SJCRH30 (cell line): ENCODE measurements at regions not wholly inside any gene's neighbourhood (a gene's known extent, or its start where the extent isn't known, plus 50 kb on each side); places are given as distances from the start of the nearest gene placed in this dataset.

Experiments used
- DNase-seq, 2 experiments: peaks; one replicate each; pipeline ENCODE4 v3.0.0-alpha.2; 2015 to 2020
- H3K27ac ChIP-seq: fragments of 250-450 bp; sonication (Bioruptor Pico); 2 replicates; pipeline ENCODE4 v1.5.1; 2020; ENCODE audit warnings: mild to moderate bottlenecking, moderate library complexity
- H3K27me3 ChIP-seq: fragments of 250-450 bp; sonication (Bioruptor Pico); 2 replicates; pipeline ENCODE4 v1.5.1; 2020; ENCODE audit warnings: mild to moderate bottlenecking, moderate library complexity
- H3K36me3 ChIP-seq: fragments of 250-450 bp; sonication (Bioruptor Pico); 2 replicates; pipeline ENCODE4 v1.5.1; 2020; ENCODE audit warnings: mild to moderate bottlenecking, moderate library complexity
- H3K4me1 ChIP-seq: fragments of 250-450 bp; sonication (Bioruptor Pico); 2 replicates; pipeline ENCODE4 v1.5.1; 2020; ENCODE audit warnings: mild to moderate bottlenecking, moderate library complexity
- H3K4me3 ChIP-seq: fragments of 250-450 bp; sonication (Bioruptor Pico); 2 replicates; pipeline ENCODE4 v1.5.1; 2020; ENCODE audit warnings: mild to moderate bottlenecking, moderate library complexity
- H3K9me3 ChIP-seq: fragments of 250-450 bp; sonication (Bioruptor Pico); replicated peaks from 2 replicates; pipeline ENCODE4 v1.5.1; 2020; ENCODE audit warnings: mild to moderate bottlenecking, moderate library complexity

DNA sequence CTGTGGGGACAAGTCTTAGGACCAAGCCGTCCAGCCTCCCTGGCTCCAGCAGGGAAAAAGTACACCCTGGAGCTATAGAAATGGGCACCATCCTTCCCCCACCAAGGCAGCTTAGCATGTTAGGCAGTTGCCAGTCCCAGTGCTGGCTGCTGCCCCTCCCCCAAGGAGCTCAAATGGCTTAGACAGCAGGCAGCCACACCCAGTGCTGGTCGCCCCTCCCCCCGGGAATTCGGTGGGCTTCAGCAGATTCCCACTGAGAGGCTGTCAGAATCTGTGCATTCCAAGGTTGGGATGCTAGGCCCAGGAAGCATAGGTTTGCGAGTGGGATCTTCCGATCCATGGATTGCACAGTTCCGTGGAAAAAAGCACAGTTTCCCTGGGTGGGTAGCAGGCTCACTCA is 105.2 kb upstream of the ITGA1 start:
- H3K9me3 ChIP-seq: no peaks in the 10 kb centered on the region
- DNase-seq: no peak
- no peaks in the 10 kb centered on the region for H3K4me1 ChIP-seq
- no peaks in the 10 kb centered on the region for H3K36me3 ChIP-seq
- H3K27me3 ChIP-seq: no peaks in the 10 kb centered on the region; the same call in 1 of the 2 replicates
- H3K4me3 ChIP-seq: no peak overlapping the region
- H3K27ac ChIP-seq: no peak overlapping the region

DNA sequence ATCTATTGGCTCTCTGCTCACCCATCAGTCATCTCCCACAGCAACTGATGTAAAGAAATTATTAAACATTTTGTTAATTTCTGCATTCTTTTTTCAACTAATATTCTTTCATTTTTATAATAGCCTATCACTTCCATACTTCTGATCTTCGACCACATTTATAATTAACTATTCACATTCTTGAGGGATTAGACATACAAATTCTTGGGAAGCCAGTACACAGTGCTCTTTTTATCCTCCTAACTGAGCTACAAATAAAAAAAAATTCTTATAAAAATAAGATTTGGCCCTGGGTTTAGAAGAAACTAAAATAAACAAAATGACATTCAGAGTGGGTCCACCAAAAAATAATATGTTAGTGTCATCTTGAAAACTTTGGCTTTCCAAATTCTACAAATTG is 103.7 kb upstream of the ITGA1 start:
- no peaks in the 10 kb centered on the region for H3K9me3 ChIP-seq
- no peak for DNase-seq
- H3K4me3 ChIP-seq: no peak overlapping the region
- H3K4me1 ChIP-seq: no peaks in the 10 kb centered on the region
- no peaks in the 10 kb centered on the region for H3K36me3 ChIP-seq
- no peaks in the 10 kb centered on the region; the same call in 1 of the 2 replicates for H3K27me3 ChIP-seq
- no peak overlapping the region for H3K27ac ChIP-seq

DNA sequence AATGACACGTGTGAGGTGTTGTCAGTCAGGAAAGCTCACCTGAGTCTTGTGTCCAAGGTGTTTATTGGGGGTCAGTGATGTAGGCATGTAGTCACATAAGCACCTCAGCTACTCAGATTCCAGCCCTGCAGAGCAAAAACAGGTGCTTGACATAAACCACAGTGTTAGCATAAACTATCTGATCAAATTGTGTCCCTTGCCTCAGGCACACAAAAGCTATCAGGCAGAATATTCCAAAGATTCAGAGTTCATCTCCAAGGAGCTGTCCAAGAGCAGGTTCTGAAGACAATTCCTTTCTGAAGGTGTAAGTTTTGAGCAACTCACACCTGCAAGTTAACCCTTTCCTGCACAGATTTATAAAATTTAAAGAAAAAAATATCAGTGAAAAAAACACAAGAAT is 102.2 kb upstream of the ITGA1 start:
- peak in 1 of 2 experiments; percentile 24 for DNase-seq

DNA sequence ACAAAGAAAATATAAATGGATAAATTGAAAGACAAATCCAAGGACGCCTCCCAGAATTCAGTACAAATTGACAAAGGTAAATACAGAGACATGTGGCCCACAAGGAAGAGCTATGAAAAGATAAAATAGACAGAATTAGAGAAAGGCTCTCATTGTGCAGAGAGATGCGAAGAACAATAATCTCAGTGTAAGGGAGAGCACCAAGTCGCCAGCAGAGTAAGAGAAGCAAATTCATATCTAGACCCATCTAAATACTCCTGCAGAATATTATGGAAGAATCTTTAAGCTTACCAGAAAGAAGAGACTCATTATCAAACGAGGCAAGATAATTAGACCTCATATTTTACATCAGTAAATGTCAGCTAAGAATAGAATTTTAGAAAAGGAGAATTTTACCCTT is 101.7 kb upstream of the ITGA1 start:
- Histone ChIP-seq H3K27ac (no peak overlapping the region), H3K27me3 (no peaks in the 10 kb centered on the region; the same call in 1 of the 2 replicates), H3K4me3 (no peak overlapping the region), H3K4me1 (peaks cover under 1% of the 10 kb centered on the region), H3K36me3 (no peaks in the 10 kb centered on the region), H3K9me3 (no peaks in the 10 kb centered on the region)
- DNase-seq: no peak

More for the DNA sequence above, 102.2 kb upstream of the ITGA1 start:
- Histone ChIP-seq H3K36me3 (no peaks in the 10 kb centered on the region), H3K27ac (no peak overlapping the region), H3K4me3 (no peak overlapping the region), H3K4me1 (no peaks in the 10 kb centered on the region; the same call in 1 of the 2 replicates), H3K9me3 (no peaks in the 10 kb centered on the region), H3K27me3 (no peaks in the 10 kb centered on the region; the same call in 1 of the 2 replicates)

GRCh38 chr5:52690236-52690768 is 97.4 kb upstream of the ITGA1 start:
- no peaks in the 10 kb centered on the region; the same call in 1 of the 2 replicates for H3K27me3 ChIP-seq
- H3K27ac ChIP-seq: no peak overlapping the region
- peaks cover 17% of the 10 kb centered on the region for H3K4me1 ChIP-seq
- H3K36me3 ChIP-seq: no peaks in the 10 kb centered on the region
- DNase-seq: no peak
- no peaks in the 10 kb centered on the region for H3K9me3 ChIP-seq
- H3K4me3 ChIP-seq: no peak overlapping the region

DNA sequence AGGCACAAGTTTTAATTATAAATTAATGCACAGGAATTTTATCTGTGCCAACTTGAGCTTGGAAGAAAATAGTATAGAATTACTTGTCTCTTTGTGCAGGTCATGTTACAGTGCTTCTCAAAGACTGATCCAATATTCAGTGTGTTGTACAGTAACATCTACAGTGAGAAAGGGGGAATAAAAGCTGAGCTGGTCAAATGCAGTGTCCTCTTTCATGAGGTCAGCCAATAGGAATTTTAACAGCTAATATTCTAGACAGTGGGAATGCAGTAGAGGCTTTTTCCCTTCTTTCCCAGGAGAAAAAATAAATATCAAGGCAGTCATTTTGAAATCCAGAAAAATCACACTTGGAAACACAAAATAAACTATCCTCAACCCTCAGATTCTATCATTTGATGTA is 95.7 kb upstream of the ITGA1 start:
- Histone ChIP-seq H3K4me3 (no peak overlapping the region), H3K9me3 (no peaks in the 10 kb centered on the region), H3K27me3 (no peaks in the 10 kb centered on the region), H3K36me3 (no peaks in the 10 kb centered on the region), H3K4me1 (peaks cover 17% of the 10 kb centered on the region), H3K27ac (peak overlapping the region; percentile 39)
- peak in 1 of 2 experiments; percentile 52 for DNase-seq

DNA sequence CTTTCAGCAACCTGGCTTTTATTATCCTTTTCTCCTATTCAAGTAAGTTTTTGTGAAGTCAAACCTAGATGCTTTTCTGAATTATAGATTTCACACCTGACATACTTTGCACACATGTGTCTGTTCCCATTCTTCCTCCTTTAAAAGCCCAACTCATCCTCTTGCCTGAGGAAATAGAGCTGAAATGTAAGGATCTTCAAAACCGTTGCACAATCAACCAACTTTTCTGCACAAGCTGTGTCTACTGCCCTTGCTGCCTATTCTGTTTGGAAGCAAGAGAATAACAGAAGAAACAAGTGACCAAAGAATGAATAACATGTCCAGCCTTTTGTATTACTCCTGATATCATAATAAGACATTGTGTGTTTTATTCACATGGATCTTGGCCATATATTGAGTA is 95.1 kb upstream of the ITGA1 start:
- Histone ChIP-seq H3K4me3 (no peak overlapping the region), H3K36me3 (no peaks in the 10 kb centered on the region), H3K27ac (peak overlapping the region; percentile 39), H3K9me3 (no peaks in the 10 kb centered on the region), H3K27me3 (no peaks in the 10 kb centered on the region), H3K4me1 (peaks cover 17% of the 10 kb centered on the region)
- no peak for DNase-seq

- H3K27me3 ChIP-seq: no peaks in the 10 kb centered on the region
- no peak overlapping the region for H3K4me3 ChIP-seq
- peaks cover 17% of the 10 kb centered on the region for H3K4me1 ChIP-seq
- H3K36me3 ChIP-seq: no peaks in the 10 kb centered on the region
- H3K9me3 ChIP-seq: no peaks in the 10 kb centered on the region
- DNase-seq: peak in 1 of 2 experiments; percentile 33
- H3K27ac ChIP-seq: no peak overlapping the region
These were observed 94.4 kb upstream of the ITGA1 start for GRCh38 chr5:52693280-52693679.

DNA sequence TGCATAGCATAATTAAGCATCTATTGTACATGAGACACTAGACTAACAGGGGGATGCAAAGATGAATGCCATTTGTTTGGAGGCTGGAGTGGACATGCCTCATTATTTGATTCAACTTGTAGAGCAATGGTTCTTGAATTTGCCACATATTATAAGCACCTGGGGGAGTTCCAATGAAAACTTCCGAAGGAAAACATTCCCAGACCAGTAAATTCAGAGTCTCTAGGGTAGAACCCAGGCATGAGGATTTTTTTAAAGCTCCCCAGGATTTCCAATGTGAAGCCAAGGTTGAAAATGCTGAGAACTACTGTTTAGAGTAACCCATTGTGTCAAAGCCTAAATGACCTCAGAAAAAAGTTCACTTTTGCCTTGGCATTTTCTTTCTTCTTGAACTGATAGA is 93.9 kb upstream of the ITGA1 start:
- Histone ChIP-seq H3K9me3 (no peaks in the 10 kb centered on the region), H3K36me3 (no peaks in the 10 kb centered on the region), H3K27ac (no peak overlapping the region), H3K4me1 (peaks cover 17% of the 10 kb centered on the region), H3K27me3 (no peaks in the 10 kb centered on the region), H3K4me3 (no peak overlapping the region)
- DNase-seq: no peak

DNA sequence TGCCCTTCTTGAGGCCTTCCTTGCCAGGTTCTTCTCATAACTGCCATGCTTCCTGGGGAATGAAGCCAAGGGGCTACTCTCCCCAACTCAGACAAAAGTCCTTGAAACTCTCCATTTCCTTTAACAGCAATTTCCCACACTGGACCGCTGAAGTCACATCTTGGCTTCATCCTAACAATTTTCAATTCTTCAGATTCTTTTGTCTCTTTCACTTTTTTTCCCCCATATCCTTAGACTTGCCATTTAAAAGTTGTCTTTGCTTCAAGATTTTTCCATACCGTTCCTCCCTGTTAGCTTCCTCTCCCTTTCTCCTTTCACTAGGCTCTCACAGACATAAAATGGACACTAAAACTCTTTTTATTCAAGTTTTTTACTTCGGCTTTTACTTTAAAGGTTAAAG is 93.1 kb upstream of the ITGA1 start:
- H3K36me3 ChIP-seq: no peaks in the 10 kb centered on the region
- peaks cover 17% of the 10 kb centered on the region for H3K4me1 ChIP-seq
- no peaks in the 10 kb centered on the region for H3K27me3 ChIP-seq
- H3K27ac ChIP-seq: no peak overlapping the region
- no peak overlapping the region for H3K4me3 ChIP-seq
- no peaks in the 10 kb centered on the region for H3K9me3 ChIP-seq
- DNase-seq: no peak

GRCh38 chr5:52702877-52703276 is 84.8 kb upstream of the ITGA1 start:
- DNase-seq: no peak
- Histone ChIP-seq H3K27me3 (no peaks in the 10 kb centered on the region), H3K9me3 (no peaks in the 10 kb centered on the region), H3K4me1 (peaks cover 8% of the 10 kb centered on the region), H3K4me3 (no peak overlapping the region), H3K36me3 (no peaks in the 10 kb centered on the region), H3K27ac (no peak overlapping the region)

DNA sequence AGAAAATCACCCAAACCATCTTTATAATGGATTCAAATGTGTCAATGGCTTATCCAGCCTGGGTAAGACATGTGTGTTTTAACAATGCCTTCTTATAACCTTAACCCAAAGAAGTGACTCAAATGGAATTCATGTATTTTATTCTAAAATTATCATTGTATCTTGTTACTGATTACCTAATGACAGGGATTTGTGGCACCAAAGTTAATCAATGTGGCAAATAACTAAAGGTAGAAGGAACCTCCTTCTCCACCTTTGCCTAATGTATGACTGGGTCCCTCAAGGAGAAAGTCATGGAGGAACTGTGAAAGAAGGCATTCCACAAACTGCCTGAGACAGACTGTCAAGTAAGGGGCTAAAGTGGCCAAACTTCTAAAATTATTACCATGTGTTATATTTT is 84.4 kb upstream of the ITGA1 start:
- Histone ChIP-seq H3K4me1 (peaks cover 8% of the 10 kb centered on the region), H3K9me3 (no peaks in the 10 kb centered on the region), H3K36me3 (no peaks in the 10 kb centered on the region), H3K27me3 (no peaks in the 10 kb centered on the region), H3K27ac (no peak overlapping the region), H3K4me3 (no peak overlapping the region)
- DNase-seq: no peak

DNA sequence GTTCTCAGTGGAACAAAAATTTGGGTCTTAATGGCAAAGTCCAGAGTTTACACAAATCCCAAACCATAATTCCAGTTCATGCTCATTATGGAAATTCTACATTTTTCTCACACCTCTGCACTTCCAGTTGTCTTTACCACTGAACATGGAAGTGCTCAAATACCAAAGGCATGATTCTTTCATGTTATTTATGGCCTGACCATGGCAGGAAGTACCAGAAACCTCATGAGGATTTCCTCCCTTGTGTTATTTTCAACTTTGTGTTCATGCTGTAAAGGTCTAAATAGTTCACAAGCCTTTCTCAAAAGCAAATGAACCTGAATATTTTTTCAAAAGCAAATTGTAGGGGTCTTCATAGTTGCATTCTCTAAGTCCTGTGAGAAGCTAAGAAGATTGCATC is 82.0 kb upstream of the ITGA1 start:
- no peak for DNase-seq
- Histone ChIP-seq H3K9me3 (no peaks in the 10 kb centered on the region), H3K4me1 (peaks cover 15% of the 10 kb centered on the region), H3K27me3 (no peaks in the 10 kb centered on the region), H3K27ac (no peak overlapping the region), H3K4me3 (no peak overlapping the region), H3K36me3 (no peaks in the 10 kb centered on the region)

DNA sequence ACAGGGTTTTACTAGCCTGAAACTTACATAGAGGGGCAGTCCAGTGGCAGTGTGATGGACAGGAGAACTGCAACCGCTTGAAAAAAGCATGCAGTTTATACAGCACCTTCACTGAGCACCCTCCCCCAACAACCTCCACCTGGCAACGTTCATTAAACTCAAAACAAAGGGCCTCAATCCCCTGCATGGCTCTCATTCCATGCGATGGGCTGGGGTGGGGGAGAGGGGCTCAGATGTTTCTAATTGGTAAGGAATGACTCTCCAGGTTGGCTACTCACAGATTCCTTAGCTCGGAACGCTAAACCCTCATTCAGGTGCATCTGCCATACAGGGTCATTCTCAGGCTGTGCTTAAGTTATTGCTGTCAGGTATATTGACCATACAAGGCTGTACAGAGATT is 80.9 kb upstream of the ITGA1 start:
- Histone ChIP-seq H3K36me3 (no peaks in the 10 kb centered on the region), H3K4me3 (no peak overlapping the region), H3K4me1 (peaks cover 20% of the 10 kb centered on the region), H3K9me3 (no peaks in the 10 kb centered on the region), H3K27ac (no peak overlapping the region), H3K27me3 (no peaks in the 10 kb centered on the region)
- DNase-seq: no peak

DNA sequence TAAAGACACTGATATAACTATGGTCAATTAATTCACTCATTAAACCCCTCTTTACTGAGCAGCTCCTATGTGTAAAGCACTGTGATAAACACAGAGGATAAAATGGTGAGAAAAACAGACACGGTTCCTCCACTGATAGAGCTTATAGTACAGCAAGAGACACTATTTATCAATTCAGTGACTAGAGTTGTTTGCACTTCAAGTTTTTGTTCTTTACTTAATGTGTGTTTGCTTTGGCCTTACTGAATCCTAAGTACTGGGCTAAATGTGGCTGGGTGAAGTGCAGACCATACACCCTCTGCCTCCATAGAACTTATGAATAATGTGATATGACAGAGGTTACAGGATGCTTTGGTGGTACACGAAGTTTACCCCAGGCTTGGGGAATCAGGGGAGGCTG is 80.1 kb upstream of the ITGA1 start:
- DNase-seq: no peak
- Histone ChIP-seq H3K9me3 (no peaks in the 10 kb centered on the region), H3K4me3 (no peak overlapping the region), H3K4me1 (peaks cover 23% of the 10 kb centered on the region), H3K36me3 (no peaks in the 10 kb centered on the region), H3K27ac (no peak overlapping the region), H3K27me3 (no peaks in the 10 kb centered on the region)

DNA sequence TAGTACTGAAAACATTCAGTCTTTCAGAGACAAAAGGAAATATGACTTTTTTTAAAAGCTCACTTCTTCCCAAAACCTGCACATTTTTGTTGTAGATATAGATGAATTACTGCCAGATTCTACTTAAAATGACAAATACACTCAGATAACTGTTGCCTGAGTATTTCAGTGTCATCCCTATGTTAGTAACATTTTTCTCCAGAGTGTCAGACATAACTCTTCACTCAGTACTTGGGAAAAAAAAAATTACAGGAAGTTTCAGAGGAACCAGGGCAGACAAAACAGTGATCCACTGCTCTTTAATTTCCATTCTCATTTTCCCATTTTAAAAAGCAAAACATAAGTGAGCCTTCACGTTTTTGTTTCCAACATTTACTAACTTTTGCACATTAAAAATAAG is 79.3 kb upstream of the ITGA1 start:
- H3K4me3 ChIP-seq: no peak overlapping the region
- H3K27ac ChIP-seq: no peak overlapping the region
- H3K36me3 ChIP-seq: no peaks in the 10 kb centered on the region
- no peak for DNase-seq
- H3K4me1 ChIP-seq: peaks cover 25% of the 10 kb centered on the region
- no peaks in the 10 kb centered on the region for H3K27me3 ChIP-seq
- no peaks in the 10 kb centered on the region for H3K9me3 ChIP-seq
